ENCODE measurements at regions not wholly inside any gene's neighbourhood (a gene's known extent, or its start where the extent isn't known, plus 50 kb on each side); places are given as distances from the start of the nearest gene placed in this dataset.

DNA sequence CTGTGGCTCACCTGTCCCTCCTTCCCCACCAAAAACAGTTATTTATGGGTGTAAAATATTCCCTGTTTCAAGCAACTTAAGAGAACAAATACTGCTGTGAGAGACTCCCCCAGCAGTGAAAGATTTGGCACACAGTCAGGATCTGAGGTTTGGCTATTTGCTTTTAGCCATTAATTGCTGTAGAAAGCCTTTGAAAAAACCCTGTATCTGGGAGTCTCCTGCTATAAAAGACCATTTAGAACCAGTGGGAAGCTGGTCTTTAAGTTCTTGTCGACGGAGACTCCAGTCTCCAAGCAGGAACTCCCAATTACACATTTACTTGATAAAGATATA, 55.1 kb upstream of the PCSK6 start:
- Histone ChIP-seq H3K27me3 (ENCODE audit: control insufficient read depth in 1 of 2, insufficient read depth in 2 of 2, low read length in 2 of 2) (peaks cover 5 to 8% of the 10 kb centered on the region in 2 experiments), H3K4me1 (ENCODE audit: insufficient read depth, low read length) (no peaks in the 10 kb centered on the region), H3K9me3 (ENCODE audit: control insufficient read depth in 1 of 2, insufficient read depth in 1 of 2, low read length in 2 of 2) (peaks cover 0 to 16% of the 10 kb centered on the region in 2 experiments), H3K36me3 (ENCODE audit: insufficient read depth, low read length) (no peaks in the 10 kb centered on the region), H3K27ac (ENCODE audit: low read depth in 1 of 2, low read length in 2 of 2) (no peak overlapping the region), H3K4me3 (ENCODE audit: low read length) (no peak overlapping the region)
- Mint-ChIP-seq H3K36me3 (ENCODE audit: low read depth) (no peaks in the 10 kb centered on the region), H3K4me3 (no peak overlapping the region), H3K27ac (no peak overlapping the region), H3K9me3 (peaks cover 6% of the 10 kb centered on the region), H3K4me1 (ENCODE audit: low read depth) (no peaks in the 10 kb centered on the region), H3K27me3 (peaks cover 45% of the 10 kb centered on the region)
- intact Hi-C loops (cut with DNase I, micrococcal nuclease): no loop called here
- ChIA-PET CTCF (no interaction called here), POLR2A (no interaction called here)
- DNase-seq (no peak), ATAC-seq (ENCODE audit: poor library complexity) (no peak)
- TF ChIP-seq CTCF (IDR thresholded peaks at IDR 0.05): no peak

- peaks cover 45% of the 10 kb centered on the region for H3K27me3 Mint-ChIP-seq
- H3K36me3 ChIP-seq (ENCODE audit: insufficient read depth, low read length): no peaks in the 10 kb centered on the region
- H3K9me3 ChIP-seq (ENCODE audit: control insufficient read depth in 1 of 2, insufficient read depth in 1 of 2, low read length in 2 of 2): peaks cover 0 to 22% of the 10 kb centered on the region in 2 experiments
- POLR2A ChIA-PET: no interaction called here
- intact Hi-C loops (cut with DNase I, micrococcal nuclease): no loop called here
- CTCF ChIA-PET: no interaction called here
- H3K4me3 Mint-ChIP-seq: no peak overlapping the region
- DNase-seq (peak in 1 of 14 experiments; percentile 7), ATAC-seq (ENCODE audit: poor library complexity) (no peak)
- no peak overlapping the region for H3K27ac ChIP-seq (ENCODE audit: low read depth in 1 of 2, low read length in 2 of 2)
- H3K9me3 Mint-ChIP-seq: peaks cover 6% of the 10 kb centered on the region
- no peak overlapping the region for H3K27ac Mint-ChIP-seq
- peaks cover 5 to 8% of the 10 kb centered on the region in 2 experiments for H3K27me3 ChIP-seq (ENCODE audit: control insufficient read depth in 1 of 2, insufficient read depth in 2 of 2, low read length in 2 of 2)
- no peaks in the 10 kb centered on the region for H3K36me3 Mint-ChIP-seq (ENCODE audit: low read depth)
- H3K4me1 Mint-ChIP-seq (ENCODE audit: low read depth): no peaks in the 10 kb centered on the region
- no peak for TF ChIP-seq CTCF (IDR thresholded peaks at IDR 0.05)
- H3K4me3 ChIP-seq (ENCODE audit: low read length): no peak overlapping the region
- H3K4me1 ChIP-seq (ENCODE audit: insufficient read depth, low read length): no peaks in the 10 kb centered on the region
Measured at GRCh38 chr15:101543926-101544612, 54.6 kb upstream of the PCSK6 start.

DNA sequence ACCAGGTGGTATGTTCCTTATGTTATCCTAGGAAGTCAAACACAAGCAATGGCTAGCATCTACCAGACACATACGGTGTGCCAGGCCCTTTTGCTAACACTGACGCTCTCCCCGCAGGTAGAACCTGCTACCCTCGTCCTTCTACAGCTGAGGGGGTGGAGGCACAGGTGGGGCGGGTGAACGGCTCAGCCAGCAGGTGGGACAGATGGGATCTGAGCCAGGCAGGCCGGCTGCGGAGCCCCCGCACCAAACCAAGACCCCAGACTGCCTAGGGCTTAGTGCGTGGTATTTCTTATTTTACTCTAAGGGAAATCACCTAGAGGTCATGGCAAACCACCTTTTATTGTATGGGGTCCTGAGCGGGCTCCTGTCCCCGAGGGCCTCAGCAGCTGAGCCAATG, 53.9 kb upstream of the PCSK6 start:
- Mint-ChIP-seq H3K27me3 (peaks cover 45% of the 10 kb centered on the region), H3K4me3 (no peak overlapping the region), H3K36me3 (ENCODE audit: low read depth) (no peaks in the 10 kb centered on the region), H3K27ac (no peak overlapping the region), H3K4me1 (ENCODE audit: low read depth) (no peaks in the 10 kb centered on the region), H3K9me3 (peaks cover 6% of the 10 kb centered on the region)
- ChIA-PET CTCF (no interaction called here), POLR2A (no interaction called here)
- intact Hi-C loops (cut with DNase I, micrococcal nuclease): no loop called here
- H3K27me3 ChIP-seq (ENCODE audit: control insufficient read depth in 1 of 2, insufficient read depth in 2 of 2, low read length in 2 of 2): peaks cover 5 to 8% of the 10 kb centered on the region in 2 experiments
- no peaks in the 10 kb centered on the region for H3K36me3 ChIP-seq (ENCODE audit: insufficient read depth, low read length)
- ATAC-seq (ENCODE audit: poor library complexity) (no peak), DNase-seq (peak in 1 of 14 experiments; percentile 12)
- H3K27ac ChIP-seq (ENCODE audit: low read depth in 1 of 2, low read length in 2 of 2): no peak overlapping the region
- peaks cover 0 to 25% of the 10 kb centered on the region in 2 experiments for H3K9me3 ChIP-seq (ENCODE audit: control insufficient read depth in 1 of 2, insufficient read depth in 1 of 2, low read length in 2 of 2)
- H3K4me1 ChIP-seq (ENCODE audit: insufficient read depth, low read length): no peaks in the 10 kb centered on the region
- H3K4me3 ChIP-seq (ENCODE audit: low read length): no peak overlapping the region
- no peak for TF ChIP-seq CTCF (IDR thresholded peaks at IDR 0.05)
